ENCODE measurements at regions not wholly inside any gene's neighbourhood (a gene's known extent, or its start where the extent isn't known, plus 50 kb on each side); places are given as distances from the start of the nearest gene placed in this dataset.

- TF ChIP-seq CTCF (optimal IDR thresholded peaks at IDR 0.05 in 1 of 3, IDR thresholded peaks at IDR 0.05 in 1 of 3, conservative IDR thresholded peaks at IDR 0.05 in 1 of 3; ENCODE audit: extremely low read depth in 1 of 3, insufficient read depth in 2 of 3, low read length in 3 of 3), result no peak
- no peak for TF ChIP-seq EZH2 (IDR thresholded peaks at IDR 0.05; ENCODE audit: low read length)
Measured at GRCh38 chr16:5670198-5670597, 572.6 kb upstream of the EEF2KMT start.

Measured in keratinocyte (primary cell).